ENCODE measurements at regions not wholly inside any gene's neighbourhood (a gene's known extent, or its start where the extent isn't known, plus 50 kb on each side); places are given as distances from the start of the nearest gene placed in this dataset.
"Not testable (repeated sequence)": the region's sequence is repeated elsewhere in the genome, so short reads cannot be mapped to it uniquely, and the experiment has no call there.

GRCh38 chr10:118873091-118873737 is 118.4 kb upstream of the CACUL1 start:
- no peak for FAIRE-seq

- no peak for FAIRE-seq
Observed at GRCh38 chr10:118873738-118874105, 119.0 kb upstream of the CACUL1 start.

GRCh38 chr10:118874171-118874570 is 119.4 kb upstream of the CACUL1 start:
- FAIRE-seq: no peak

GRCh38 chr10:118875087-118875486 is 120.3 kb upstream of the CACUL1 start:
- FAIRE-seq: no peak

GRCh38 chr10:118882741-118883140 is 128.0 kb upstream of the CACUL1 start:
- no peak for FAIRE-seq

GRCh38 chr10:118892255-118892654 is 137.3 kb upstream of the NANOS1 start:
- no peak for FAIRE-seq

- FAIRE-seq: not testable (repeated sequence)
Observed at GRCh38 chr10:118894891-118895290, 134.6 kb upstream of the NANOS1 start.

GRCh38 chr10:118900617-118901016 is 128.9 kb upstream of the NANOS1 start:
- FAIRE-seq: no peak

GRCh38 chr10:118901380-118901779 is 128.1 kb upstream of the NANOS1 start:
- FAIRE-seq: no peak

- FAIRE-seq: no peak
Observed at GRCh38 chr10:118901906-118902305, 127.6 kb upstream of the NANOS1 start.

GRCh38 chr10:118902656-118903055 is 126.9 kb upstream of the NANOS1 start:
- not testable (repeated sequence) for FAIRE-seq

- FAIRE-seq: no peak
Observed at GRCh38 chr10:118903251-118903650, 126.3 kb upstream of the NANOS1 start.

- no peak for FAIRE-seq
Observed at GRCh38 chr10:118903691-118904090, 125.8 kb upstream of the NANOS1 start.

- no peak for FAIRE-seq
Observed at GRCh38 chr10:118904286-118904685, 125.2 kb upstream of the NANOS1 start.

GRCh38 chr10:118907051-118907450 is 122.5 kb upstream of the NANOS1 start:
- no peak for FAIRE-seq

GRCh38 chr10:118908557-118909256 is 120.8 kb upstream of the NANOS1 start:
- no peak for FAIRE-seq

- no peak for FAIRE-seq
Observed at GRCh38 chr10:118910702-118911101, 118.8 kb upstream of the NANOS1 start.

- FAIRE-seq: no peak
Observed at GRCh38 chr10:118911363-118911762, 118.2 kb upstream of the NANOS1 start.

GRCh38 chr10:118912961-118913600 is 116.4 kb upstream of the NANOS1 start:
- FAIRE-seq: no peak

GRCh38 chr10:118913825-118914224 is 115.7 kb upstream of the NANOS1 start:
- no peak for FAIRE-seq

GRCh38 chr10:118914629-118915028 is 114.9 kb upstream of the NANOS1 start:
- FAIRE-seq: no peak

- no peak for FAIRE-seq
Observed at GRCh38 chr10:118915161-118915560, 114.4 kb upstream of the NANOS1 start.

GRCh38 chr10:118916777-118917176 is 112.7 kb upstream of the NANOS1 start:
- FAIRE-seq: no peak

- no peak for FAIRE-seq
Observed at GRCh38 chr10:118917701-118918100, 111.8 kb upstream of the NANOS1 start.

Measured in endometrium (tissue), 2 donors.